ENCODE measurements at regions not wholly inside any gene's neighbourhood (a gene's known extent, or its start where the extent isn't known, plus 50 kb on each side); places are given as distances from the start of the nearest gene placed in this dataset.
"Not testable (repeated sequence)": the region's sequence is repeated elsewhere in the genome, so short reads cannot be mapped to it uniquely, and the experiment has no call there.

DNA sequence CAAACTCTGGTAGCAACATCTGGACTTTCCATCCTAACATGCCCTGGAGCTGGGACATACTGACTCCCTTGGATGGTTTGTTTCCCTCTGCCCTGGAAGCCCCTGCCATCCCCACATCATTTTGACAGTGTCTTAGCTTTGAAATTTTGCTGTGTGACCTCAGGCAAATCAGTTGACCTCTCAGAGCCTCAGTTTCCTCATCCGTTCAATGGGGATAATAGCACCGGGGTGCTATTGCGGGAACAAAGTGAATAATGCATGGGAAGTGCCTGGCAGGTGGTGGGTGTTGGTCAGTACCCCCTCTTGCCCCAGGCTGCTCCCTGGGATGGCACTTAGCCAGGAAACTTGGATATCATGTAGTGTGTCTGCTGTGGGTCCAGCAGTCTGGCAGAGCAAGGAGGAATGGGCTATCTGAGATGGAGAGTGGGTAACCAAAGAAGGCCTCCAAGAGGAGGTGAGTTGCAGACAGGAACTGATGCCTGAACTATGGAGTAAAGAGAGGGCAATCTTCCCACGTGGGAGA lies 88.6 kb downstream of the MRPL14 start:
- no peaks in the 10 kb centered on the region for H4K20me1 ChIP-seq (ENCODE audit: low read depth, low read length)
- H3K9me2 ChIP-seq (replicated peaks; ENCODE audit: insufficient read depth, low read length) = no peaks in the 10 kb centered on the region
- no peaks in the 10 kb centered on the region for H3K79me2 ChIP-seq (ENCODE audit: insufficient read depth, low read length)
- H3K4me3 ChIP-seq (ENCODE audit: insufficient read depth, low read length, poor library complexity, severe bottlenecking) = no peak overlapping the region
- H3K27ac ChIP-seq (ENCODE audit: low read depth, low read length) = no peak overlapping the region
- no peak overlapping the region for H3K4me2 ChIP-seq (ENCODE audit: low read depth, low read length, poor library complexity, severe bottlenecking)
- H3K9ac ChIP-seq (ENCODE audit: low read length) = no peak overlapping the region
- H3K36me3 ChIP-seq (ENCODE audit: low read length) = no peaks in the 10 kb centered on the region
- no peak for TF ChIP-seq EZH2phosphoT487 (conservative IDR thresholded peaks at IDR 0.05; ENCODE audit: low read length)
- TF ChIP-seq, protein P1, sequence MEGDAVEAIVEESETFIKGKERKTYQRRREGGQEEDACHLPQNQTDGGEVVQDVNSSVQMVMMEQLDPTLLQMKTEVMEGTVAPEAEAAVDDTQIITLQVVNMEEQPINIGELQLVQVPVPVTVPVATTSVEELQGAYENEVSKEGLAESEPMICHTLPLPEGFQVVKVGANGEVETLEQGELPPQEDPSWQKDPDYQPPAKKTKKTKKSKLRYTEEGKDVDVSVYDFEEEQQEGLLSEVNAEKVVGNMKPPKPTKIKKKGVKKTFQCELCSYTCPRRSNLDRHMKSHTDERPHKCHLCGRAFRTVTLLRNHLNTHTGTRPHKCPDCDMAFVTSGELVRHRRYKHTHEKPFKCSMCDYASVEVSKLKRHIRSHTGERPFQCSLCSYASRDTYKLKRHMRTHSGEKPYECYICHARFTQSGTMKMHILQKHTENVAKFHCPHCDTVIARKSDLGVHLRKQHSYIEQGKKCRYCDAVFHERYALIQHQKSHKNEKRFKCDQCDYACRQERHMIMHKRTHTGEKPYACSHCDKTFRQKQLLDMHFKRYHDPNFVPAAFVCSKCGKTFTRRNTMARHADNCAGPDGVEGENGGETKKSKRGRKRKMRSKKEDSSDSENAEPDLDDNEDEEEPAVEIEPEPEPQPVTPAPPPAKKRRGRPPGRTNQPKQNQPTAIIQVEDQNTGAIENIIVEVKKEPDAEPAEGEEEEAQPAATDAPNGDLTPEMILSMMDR (IDR thresholded peaks at IDR 0.05; ENCODE audit: insufficient read depth, low read length, poor library complexity, severe bottlenecking) = no peak
- H3K27me3 ChIP-seq (ENCODE audit: low read length) = no peaks in the 10 kb centered on the region
- H3K9me3 ChIP-seq (ENCODE audit: insufficient read depth, low read length) = no peaks in the 10 kb centered on the region
- H3F3A ChIP-seq (ENCODE audit: insufficient read depth) = no peaks in the 10 kb centered on the region
- no peak overlapping the region for H2AFZ ChIP-seq (ENCODE audit: low read depth, low read length, severe bottlenecking)

DNA sequence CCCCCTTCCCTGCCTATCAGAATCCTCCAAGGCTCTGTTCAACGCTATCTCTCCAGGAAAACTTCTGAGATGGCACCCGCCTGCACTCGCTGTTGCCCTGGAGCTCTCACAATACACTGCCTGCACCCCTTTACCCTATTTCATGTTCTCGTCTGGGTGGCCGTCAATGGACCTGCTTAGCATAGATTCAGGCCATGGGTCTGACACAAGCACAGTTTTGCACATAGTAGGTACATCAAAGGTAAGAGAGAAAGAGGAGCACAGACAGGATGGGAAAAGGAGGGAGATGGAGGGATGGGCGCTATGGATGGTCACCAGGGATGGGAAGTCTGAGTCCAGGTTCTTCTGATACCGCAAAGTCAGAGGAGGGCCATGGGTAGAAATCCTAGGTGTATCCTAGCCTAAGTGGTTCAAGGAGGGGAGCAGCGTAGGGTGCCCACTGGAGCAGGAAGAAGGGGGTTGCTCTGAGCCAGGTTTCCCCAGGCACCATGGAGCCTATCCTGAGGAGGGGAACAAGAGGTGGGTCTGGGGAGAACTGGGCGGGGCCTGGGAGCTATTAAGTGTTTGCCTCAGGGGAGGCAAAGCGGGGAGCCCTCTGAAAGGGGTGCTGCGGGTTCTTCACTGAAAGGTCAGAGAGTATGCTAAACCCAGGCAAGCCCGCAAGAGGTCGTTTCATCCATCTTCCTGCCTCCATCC lies 89.3 kb downstream of the MRPL14 start:
- Histone ChIP-seq H3K27ac (ENCODE audit: low read depth, low read length) (no peak overlapping the region), H3K36me3 (ENCODE audit: low read length) (no peaks in the 10 kb centered on the region), H3K9ac (ENCODE audit: low read length) (no peak overlapping the region), H3F3A (ENCODE audit: insufficient read depth) (no peaks in the 10 kb centered on the region), H4K20me1 (ENCODE audit: low read depth, low read length) (no peaks in the 10 kb centered on the region), H3K4me3 (ENCODE audit: insufficient read depth, low read length, poor library complexity, severe bottlenecking) (no peak overlapping the region), H3K9me3 (ENCODE audit: insufficient read depth, low read length) (no peaks in the 10 kb centered on the region), H3K79me2 (ENCODE audit: insufficient read depth, low read length) (no peaks in the 10 kb centered on the region), H2AFZ (ENCODE audit: low read depth, low read length, severe bottlenecking) (no peak overlapping the region), H3K4me2 (ENCODE audit: low read depth, low read length, poor library complexity, severe bottlenecking) (no peak overlapping the region), H3K27me3 (ENCODE audit: low read length) (no peaks in the 10 kb centered on the region), H3K9me2 (replicated peaks; ENCODE audit: insufficient read depth, low read length) (no peaks in the 10 kb centered on the region)
- TF ChIP-seq, protein P1 (IDR thresholded peaks at IDR 0.05; ENCODE audit: insufficient read depth, low read length, poor library complexity, severe bottlenecking) = no peak
- no peak for TF ChIP-seq EZH2phosphoT487 (conservative IDR thresholded peaks at IDR 0.05; ENCODE audit: low read length)

DNA sequence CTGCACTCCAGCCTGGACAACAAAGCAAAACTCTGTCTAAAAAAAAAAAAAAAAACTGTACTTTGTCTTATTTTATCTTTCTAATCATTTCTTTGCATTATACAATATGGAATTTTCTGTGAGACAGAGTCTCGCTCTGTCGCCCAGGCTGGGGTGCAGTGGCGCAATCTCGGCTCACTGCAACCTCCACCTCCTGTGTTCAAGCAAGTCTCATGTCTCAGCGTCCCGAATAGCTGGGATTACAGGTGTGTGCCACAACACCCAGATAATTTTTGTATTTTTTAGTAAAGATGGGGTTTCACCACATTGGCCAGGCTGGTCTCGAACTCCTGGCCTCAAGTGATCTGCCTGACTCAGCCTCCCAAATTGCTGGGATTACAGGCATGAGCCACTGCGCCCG lies 90.0 kb downstream of the MRPL14 start:
- H3K4me2 ChIP-seq (ENCODE audit: low read depth, low read length, poor library complexity, severe bottlenecking); H3K4me3 ChIP-seq (ENCODE audit: insufficient read depth, low read length, poor library complexity, severe bottlenecking); H3F3A ChIP-seq (ENCODE audit: insufficient read depth); H4K20me1 ChIP-seq (ENCODE audit: low read depth, low read length); H3K9me3 ChIP-seq (ENCODE audit: insufficient read depth, low read length); H3K9me2 ChIP-seq (replicated peaks; ENCODE audit: insufficient read depth, low read length); H3K36me3 ChIP-seq (ENCODE audit: low read length); H3K27ac ChIP-seq (ENCODE audit: low read depth, low read length); H3K27me3 ChIP-seq (ENCODE audit: low read length); H2AFZ ChIP-seq (ENCODE audit: low read depth, low read length, severe bottlenecking); H3K9ac ChIP-seq (ENCODE audit: low read length); H3K79me2 ChIP-seq (ENCODE audit: insufficient read depth, low read length): not testable (repeated sequence)

DNA sequence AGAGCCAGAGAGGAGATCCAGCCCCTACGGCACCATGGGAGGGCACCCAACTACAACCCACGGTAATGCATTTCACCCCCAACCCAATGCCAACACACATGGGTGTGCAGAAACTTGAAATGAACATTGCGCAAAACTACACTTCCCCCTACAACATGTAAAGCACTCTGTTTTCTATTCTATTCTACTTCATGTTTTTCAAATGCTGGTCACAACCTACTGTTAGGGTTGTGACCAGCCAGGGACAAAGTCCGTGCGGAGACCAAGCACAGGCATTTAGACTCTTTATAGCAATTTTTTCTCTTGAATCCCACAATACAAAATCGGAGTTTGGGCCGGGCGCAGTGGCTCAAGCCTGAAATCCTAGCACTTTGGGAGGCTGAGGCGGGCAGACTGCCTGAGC lies 90.6 kb downstream of the MRPL14 start:
- no peak overlapping the region for H3K27ac ChIP-seq (ENCODE audit: low read depth, low read length)
- no peaks in the 10 kb centered on the region for H3K79me2 ChIP-seq (ENCODE audit: insufficient read depth, low read length)
- H3K27me3 ChIP-seq (ENCODE audit: low read length) = no peaks in the 10 kb centered on the region
- no peak for TF ChIP-seq EZH2phosphoT487 (conservative IDR thresholded peaks at IDR 0.05; ENCODE audit: low read length)
- TF ChIP-seq, protein P1 (IDR thresholded peaks at IDR 0.05; ENCODE audit: insufficient read depth, low read length, poor library complexity, severe bottlenecking) = no peak
- H3K9me2 ChIP-seq (replicated peaks; ENCODE audit: insufficient read depth, low read length) = no peaks in the 10 kb centered on the region
- no peaks in the 10 kb centered on the region for H3F3A ChIP-seq (ENCODE audit: insufficient read depth)
- H3K9me3 ChIP-seq (ENCODE audit: insufficient read depth, low read length) = no peaks in the 10 kb centered on the region
- H3K4me2 ChIP-seq (ENCODE audit: low read depth, low read length, poor library complexity, severe bottlenecking) = no peak overlapping the region
- H3K36me3 ChIP-seq (ENCODE audit: low read length) = no peaks in the 10 kb centered on the region
- H3K4me3 ChIP-seq (ENCODE audit: insufficient read depth, low read length, poor library complexity, severe bottlenecking) = no peak overlapping the region
- H2AFZ ChIP-seq (ENCODE audit: low read depth, low read length, severe bottlenecking) = no peak overlapping the region
- H4K20me1 ChIP-seq (ENCODE audit: low read depth, low read length) = no peaks in the 10 kb centered on the region
- no peak overlapping the region for H3K9ac ChIP-seq (ENCODE audit: low read length)

Measured in SU-DHL-6 (cell line).